Fibroblast of the aortic adventitia (primary cell): ENCODE measurements at regions not wholly inside any gene's neighbourhood (a gene's known extent, or its start where the extent isn't known, plus 50 kb on each side); places are given as distances from the start of the nearest gene placed in this dataset.
"Not testable (repeated sequence)": the region's sequence is repeated elsewhere in the genome, so short reads cannot be mapped to it uniquely, and the experiment has no call there.

ENCODE experiments used
- DNase-seq: peaks from one replicate; pipeline ENCODE4 v3.0.0-alpha.2; 2010; ENCODE audit warnings: low read depth
- H3K4me3 ChIP-seq: 2 replicates; pipeline ENCODE4 v1.5.1; 2011; ENCODE audit warnings: low read depth, mild to moderate bottlenecking, control low read depth, low read length, moderate library complexity
- TF ChIP-seq, protein P1 (sequence below): IDR thresholded peaks from 2 replicates; pipeline ENCODE4 v1.5.1; 2011; ENCODE audit warnings: mild to moderate bottlenecking, low read length, control low read depth, inconsistent platforms; ENCODE audit not compliant: insufficient read depth

DNA sequence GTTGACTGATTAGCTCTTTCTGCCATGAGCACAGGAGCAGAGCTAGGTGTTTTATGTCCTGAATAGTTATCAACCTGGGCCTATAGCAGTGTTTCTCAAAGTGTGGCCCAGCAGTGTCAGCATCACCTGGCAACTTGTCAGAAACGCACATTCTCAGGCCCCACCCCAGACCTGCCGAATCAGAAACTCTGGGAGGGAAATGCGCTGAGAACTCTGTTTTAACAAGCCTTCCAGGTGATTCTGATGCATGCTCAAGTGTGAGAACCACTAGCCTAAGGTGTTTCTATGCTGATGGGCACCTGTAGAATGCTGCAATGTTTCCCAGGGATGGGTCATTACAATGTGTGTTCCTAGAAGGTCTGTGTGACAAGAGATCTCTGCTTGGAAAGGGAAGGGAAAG lies 257.5 kb downstream of the MID1IP1 start:
- TF ChIP-seq, protein P1, sequence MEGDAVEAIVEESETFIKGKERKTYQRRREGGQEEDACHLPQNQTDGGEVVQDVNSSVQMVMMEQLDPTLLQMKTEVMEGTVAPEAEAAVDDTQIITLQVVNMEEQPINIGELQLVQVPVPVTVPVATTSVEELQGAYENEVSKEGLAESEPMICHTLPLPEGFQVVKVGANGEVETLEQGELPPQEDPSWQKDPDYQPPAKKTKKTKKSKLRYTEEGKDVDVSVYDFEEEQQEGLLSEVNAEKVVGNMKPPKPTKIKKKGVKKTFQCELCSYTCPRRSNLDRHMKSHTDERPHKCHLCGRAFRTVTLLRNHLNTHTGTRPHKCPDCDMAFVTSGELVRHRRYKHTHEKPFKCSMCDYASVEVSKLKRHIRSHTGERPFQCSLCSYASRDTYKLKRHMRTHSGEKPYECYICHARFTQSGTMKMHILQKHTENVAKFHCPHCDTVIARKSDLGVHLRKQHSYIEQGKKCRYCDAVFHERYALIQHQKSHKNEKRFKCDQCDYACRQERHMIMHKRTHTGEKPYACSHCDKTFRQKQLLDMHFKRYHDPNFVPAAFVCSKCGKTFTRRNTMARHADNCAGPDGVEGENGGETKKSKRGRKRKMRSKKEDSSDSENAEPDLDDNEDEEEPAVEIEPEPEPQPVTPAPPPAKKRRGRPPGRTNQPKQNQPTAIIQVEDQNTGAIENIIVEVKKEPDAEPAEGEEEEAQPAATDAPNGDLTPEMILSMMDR = no peak
- DNase-seq = no peak
- H3K4me3 ChIP-seq = no peak overlapping the region

DNA sequence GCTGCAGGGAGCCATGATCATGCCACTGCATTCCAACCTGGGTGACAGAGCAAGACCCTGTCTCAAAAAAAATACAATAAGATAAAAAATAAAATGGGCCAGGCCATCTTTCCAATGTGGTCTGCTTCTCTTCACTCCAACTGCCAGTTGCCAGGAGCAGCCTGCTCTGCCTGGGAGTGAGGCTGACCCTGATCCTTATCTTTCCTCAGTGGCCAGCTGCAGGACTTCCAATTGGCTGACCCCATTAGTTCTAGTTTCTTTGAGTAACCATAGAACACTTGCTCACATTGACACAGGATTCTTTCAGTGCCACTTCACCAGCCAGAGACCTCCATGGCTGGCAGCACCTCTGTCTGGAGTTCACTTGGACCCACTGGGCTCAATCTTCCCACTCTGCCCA lies 258.6 kb downstream of the MID1IP1 start:
- H3K4me3 ChIP-seq = no peak overlapping the region
- TF ChIP-seq, protein P1 = no peak
- no peak for DNase-seq

DNA sequence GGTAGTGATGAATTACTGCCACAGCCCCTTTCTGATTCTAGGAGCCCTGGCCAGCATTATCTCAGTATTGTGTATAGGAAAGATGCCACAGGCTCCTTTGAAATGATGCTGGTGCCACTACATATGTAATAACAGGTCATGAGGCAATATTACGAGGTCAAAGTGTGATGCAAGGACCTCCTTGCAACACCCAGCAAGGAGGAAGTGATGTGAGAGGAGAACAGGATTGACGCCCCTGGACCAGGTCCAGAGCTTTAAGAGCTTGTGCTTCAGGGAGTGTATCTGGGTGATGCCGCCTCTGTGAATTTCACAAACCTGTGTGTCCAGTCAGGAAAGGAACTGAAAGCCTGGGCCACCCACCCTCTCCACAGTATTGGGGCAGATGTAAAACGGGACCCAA lies 261.8 kb downstream of the MID1IP1 start:
- TF ChIP-seq, protein P1 = no peak
- peak; percentile 1 for DNase-seq
- H3K4me3 ChIP-seq = no peak overlapping the region

DNA sequence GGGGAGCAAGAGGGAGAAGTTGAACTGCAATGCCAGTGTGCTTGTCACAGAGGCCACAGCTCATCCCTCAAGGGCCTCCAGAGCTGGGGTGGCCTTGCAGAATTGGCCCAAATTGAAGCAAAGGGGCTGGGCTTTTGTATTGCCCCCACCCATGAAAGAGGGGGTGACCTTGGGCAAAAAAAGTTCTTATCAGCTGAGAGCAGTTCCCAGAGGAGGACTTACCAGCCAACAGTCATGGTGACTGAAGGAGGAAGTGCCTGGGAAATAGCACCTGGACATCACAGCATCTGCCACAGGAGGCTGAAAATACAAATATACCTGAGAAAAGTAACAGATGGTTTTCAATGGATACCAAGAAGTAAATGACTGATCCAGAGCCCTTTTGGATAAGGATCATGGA lies 262.4 kb downstream of the MID1IP1 start:
- TF ChIP-seq, protein P1 = no peak
- no peak for DNase-seq

DNA sequence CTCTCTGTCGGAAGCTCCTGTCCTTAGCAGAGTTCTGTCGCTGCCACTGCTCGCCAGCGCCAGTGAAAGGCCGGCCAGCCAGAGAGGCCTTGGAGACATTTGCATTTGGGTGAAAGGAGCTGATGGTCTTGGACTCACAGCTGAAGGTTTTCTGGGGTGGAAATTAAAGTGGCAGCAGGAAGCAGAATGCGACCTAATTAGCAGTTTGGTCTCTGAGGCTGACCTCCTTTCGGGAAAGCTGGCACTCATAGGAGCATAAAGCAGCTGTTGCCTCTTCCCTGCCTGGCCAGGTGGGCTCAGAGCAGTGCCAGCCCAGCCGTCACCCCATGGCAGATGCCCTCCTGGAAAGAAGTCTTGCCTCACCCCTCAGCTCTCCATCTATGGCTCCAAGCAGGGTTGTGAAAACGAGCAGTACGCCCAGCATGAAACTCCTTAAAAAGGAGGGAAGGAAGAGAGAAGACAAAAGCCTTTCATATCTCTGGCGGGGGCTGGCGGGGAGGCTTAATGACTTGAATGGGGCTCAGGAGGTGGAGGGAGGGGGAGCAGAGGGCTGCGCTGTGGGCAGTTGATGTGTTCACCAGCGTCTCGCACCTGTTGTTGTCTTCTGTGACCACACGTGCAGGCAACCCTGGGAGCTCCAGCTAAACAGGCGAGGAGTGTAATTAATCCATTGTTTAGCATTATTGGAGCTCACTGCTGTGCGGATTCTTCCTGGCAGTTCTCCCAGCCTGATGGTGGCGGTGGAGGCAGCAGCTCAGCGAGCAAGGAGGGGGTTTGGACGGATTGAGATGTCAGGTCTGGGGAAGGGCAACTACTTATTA lies 264.0 kb downstream of the MID1IP1 start:
- no peak for DNase-seq
- H3K4me3 ChIP-seq = no peak overlapping the region
- TF ChIP-seq, protein P1 = no peak

More for the DNA sequence above, 262.4 kb downstream of the MID1IP1 start:
- no peak overlapping the region for H3K4me3 ChIP-seq

DNA sequence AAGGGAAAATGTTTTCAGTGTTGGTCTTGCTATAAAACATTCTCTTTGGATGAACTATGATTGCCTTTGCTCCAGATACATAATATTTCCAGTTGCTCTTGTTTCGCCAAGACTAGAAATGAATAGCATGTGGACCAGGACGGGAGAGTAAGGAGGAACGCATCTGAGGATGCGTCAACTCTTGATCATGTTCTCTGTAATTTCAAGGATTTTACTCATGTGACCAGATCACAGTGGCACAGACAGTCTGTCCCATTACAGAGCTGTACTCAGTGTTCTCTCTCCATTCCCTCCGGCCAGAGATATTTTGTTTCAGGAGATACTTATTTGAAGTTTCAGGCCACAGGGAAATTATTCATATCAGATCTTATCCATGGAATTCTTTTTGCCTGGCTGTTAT lies 266.6 kb downstream of the MID1IP1 start:
- TF ChIP-seq, protein P1 = no peak
- DNase-seq = no peak
- H3K4me3 ChIP-seq = no peak overlapping the region

DNA sequence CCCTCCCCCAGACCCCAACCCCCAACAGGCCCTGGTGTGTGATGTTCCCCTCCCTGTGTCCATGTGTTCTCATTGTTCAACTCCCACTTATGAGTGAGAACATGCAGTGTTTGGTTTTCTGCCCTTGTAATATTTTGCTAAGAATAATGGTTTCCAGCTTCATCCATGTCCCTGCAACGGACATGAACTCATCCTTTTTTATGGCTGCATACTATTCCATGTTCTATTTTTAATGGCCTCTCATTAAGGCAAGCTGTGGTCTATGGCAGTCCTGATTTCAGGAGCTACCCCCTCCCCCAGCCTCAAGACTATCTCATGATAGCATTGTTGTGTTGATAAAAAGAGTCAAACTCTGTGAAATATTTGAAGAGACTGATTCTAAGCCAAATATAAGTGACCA lies 267.4 kb downstream of the MID1IP1 start:
- not testable (repeated sequence) for H3K4me3 ChIP-seq, DNase-seq
